HAP-1 (cell line): ENCODE measurements at regions not wholly inside any gene's neighbourhood (a gene's known extent, or its start where the extent isn't known, plus 50 kb on each side); places are given as distances from the start of the nearest gene placed in this dataset.

ENCODE experiments used
- DNase-seq, 2 experiments: peaks; one replicate each; pipeline ENCODE4 v3.0.0-alpha.2; 2016 to 2020; ENCODE audit warnings: low spot score in 2 of 2
- H3K27me3 ChIP-seq: fragments of 250-450 bp; sonication (Bioruptor Pico); 2 replicates; pipeline ENCODE4 v1.5.1; 2020; ENCODE audit warnings: low read depth, mild to moderate bottlenecking, moderate library complexity
- H3K36me3 ChIP-seq: fragments of 250-450 bp; sonication (Bioruptor Pico); replicated peaks from 2 replicates; pipeline ENCODE4 v1.5.1; 2020; ENCODE audit warnings: mild to moderate bottlenecking
- H3K4me1 ChIP-seq: fragments of 250-450 bp; sonication (Bioruptor Pico); 2 replicates; pipeline ENCODE4 v1.5.1; 2020; ENCODE audit warnings: mild to moderate bottlenecking
- H3K4me3 ChIP-seq: fragments of 250-450 bp; sonication (Bioruptor Pico); 2 replicates; pipeline ENCODE4 v1.5.1; 2020; ENCODE audit warnings: mild to moderate bottlenecking, moderate library complexity
- H3K9me3 ChIP-seq: fragments of 250-450 bp; sonication (Bioruptor Pico); 2 replicates; pipeline ENCODE4 v1.5.1; 2020; ENCODE audit warnings: mild to moderate bottlenecking, moderate library complexity
- in situ Hi-C: fragments of 300-500 bp; cut with MboI; formaldehyde crosslinking; loops from 3 replicates; pipeline ENCODE4 v1.14.3; 2020; ENCODE audit warnings: low sequenced_read_pairs, inconsistent platforms, mixed read lengths

GRCh38 chr4:66647926-66648325, 897.4 kb downstream of the CENPC start:
- Histone ChIP-seq H3K27me3 (no peaks in the 10 kb centered on the region), H3K4me1 (no peaks in the 10 kb centered on the region; the same call in none of the 2 replicates), H3K36me3 (no peaks in the 10 kb centered on the region), H3K4me3 (no peak overlapping the region), H3K9me3 (0 out of 2 replicates have a peak, but pooled peaks cover 2% of the 10 kb centered on the region)
- no peak for DNase-seq
- in situ Hi-C loops = no loop called here

- in situ Hi-C loops = no loop called here
- Histone ChIP-seq H3K36me3 (no peaks in the 10 kb centered on the region), H3K4me1 (no peaks in the 10 kb centered on the region; the same call in none of the 2 replicates)
Observed at GRCh38 chr4:66647476-66647875, 897.8 kb downstream of the CENPC start.

GRCh38 chr4:66640233-66640990, 904.9 kb downstream of the CENPC start:
- Histone ChIP-seq H3K27me3 (no peaks in the 10 kb centered on the region), H3K4me3 (no peak overlapping the region), H3K9me3 (no peaks in the 10 kb centered on the region), H3K4me1 (peaks cover 24% of the 10 kb centered on the region), H3K36me3 (no peaks in the 10 kb centered on the region)
- in situ Hi-C loops = no loop called here
- peak; percentile 10 to 25 for DNase-seq

More at GRCh38 chr4:66647476-66647875, 897.8 kb downstream of the CENPC start:
- H3K9me3 ChIP-seq = 0 out of 2 replicates have a peak, but pooled peaks cover 2% of the 10 kb centered on the region
- no peak overlapping the region for H3K4me3 ChIP-seq
- DNase-seq = no peak
- H3K27me3 ChIP-seq = no peaks in the 10 kb centered on the region

GRCh38 chr4:66639361-66639760, 905.9 kb downstream of the CENPC start:
- no peaks in the 10 kb centered on the region for H3K27me3 ChIP-seq
- no peaks in the 10 kb centered on the region for H3K36me3 ChIP-seq
- H3K4me1 ChIP-seq = peaks cover 24% of the 10 kb centered on the region
- peak; percentile 25 to 93 for DNase-seq
- no peaks in the 10 kb centered on the region for H3K9me3 ChIP-seq
- H3K4me3 ChIP-seq = no peak overlapping the region
- in situ Hi-C loops = no loop called here

GRCh38 chr4:66636349-66636748, 909.0 kb downstream of the CENPC start:
- Histone ChIP-seq H3K9me3 (no peaks in the 10 kb centered on the region), H3K4me1 (peaks cover 24% of the 10 kb centered on the region), H3K27me3 (no peaks in the 10 kb centered on the region), H3K4me3 (no peak overlapping the region), H3K36me3 (no peaks in the 10 kb centered on the region)
- peak; percentile 53 to 65 for DNase-seq
- in situ Hi-C loops = no loop called here

GRCh38 chr4:66633477-66633876, 911.8 kb downstream of the CENPC start:
- DNase-seq = no peak
- H3K9me3 ChIP-seq = no peaks in the 10 kb centered on the region
- H3K27me3 ChIP-seq = no peaks in the 10 kb centered on the region
- in situ Hi-C loops = no loop called here
- peaks cover 7% of the 10 kb centered on the region for H3K4me1 ChIP-seq
- no peak overlapping the region for H3K4me3 ChIP-seq
- no peaks in the 10 kb centered on the region for H3K36me3 ChIP-seq

- no peak for DNase-seq
- H3K27me3 ChIP-seq = no peaks in the 10 kb centered on the region
- H3K4me1 ChIP-seq = no peaks in the 10 kb centered on the region
- H3K36me3 ChIP-seq = no peaks in the 10 kb centered on the region
- in situ Hi-C loops = no loop called here
- no peak overlapping the region for H3K4me3 ChIP-seq
- no peaks in the 10 kb centered on the region for H3K9me3 ChIP-seq
Observed at GRCh38 chr4:66629927-66630326, 915.4 kb downstream of the CENPC start.

- Histone ChIP-seq H3K4me3 (no peak overlapping the region), H3K27me3 (no peaks in the 10 kb centered on the region), H3K4me1 (no peaks in the 10 kb centered on the region), H3K9me3 (0 out of 2 replicates have a peak, but pooled peaks cover 2% of the 10 kb centered on the region), H3K36me3 (no peaks in the 10 kb centered on the region)
- DNase-seq = no peak
- in situ Hi-C loops = no loop called here
Observed at GRCh38 chr4:66628146-66628545, 917.2 kb downstream of the CENPC start.

- H3K36me3 ChIP-seq = no peaks in the 10 kb centered on the region
- no peak overlapping the region for H3K4me3 ChIP-seq
- in situ Hi-C loops = no loop called here
- no peaks in the 10 kb centered on the region for H3K27me3 ChIP-seq
- 0 out of 2 replicates have a peak, but pooled peaks cover 2% of the 10 kb centered on the region for H3K9me3 ChIP-seq
- no peaks in the 10 kb centered on the region for H3K4me1 ChIP-seq
- DNase-seq = no peak
Observed at GRCh38 chr4:66625480-66625879, 919.8 kb downstream of the CENPC start.

- Histone ChIP-seq H3K27me3 (no peaks in the 10 kb centered on the region), H3K9me3 (peaks cover 3% of the 10 kb centered on the region), H3K4me1 (no peaks in the 10 kb centered on the region), H3K4me3 (no peak overlapping the region), H3K36me3 (no peaks in the 10 kb centered on the region)
- no peak for DNase-seq
- in situ Hi-C loops = no loop called here
Observed at GRCh38 chr4:66613591-66613990, 931.7 kb downstream of the CENPC start.

GRCh38 chr4:66609014-66609413, 936.3 kb downstream of the CENPC start:
- in situ Hi-C loops = no loop called here
- Histone ChIP-seq H3K4me1 (peaks cover 8% of the 10 kb centered on the region), H3K4me3 (no peak overlapping the region), H3K36me3 (no peaks in the 10 kb centered on the region), H3K9me3 (no peaks in the 10 kb centered on the region), H3K27me3 (no peaks in the 10 kb centered on the region)
- DNase-seq = no peak

GRCh38 chr4:66606908-66607307, 936.6 kb upstream of the EPHA5 start:
- Histone ChIP-seq H3K36me3 (no peaks in the 10 kb centered on the region), H3K4me1 (peaks cover 8% of the 10 kb centered on the region), H3K27me3 (no peaks in the 10 kb centered on the region), H3K9me3 (no peaks in the 10 kb centered on the region), H3K4me3 (no peak overlapping the region)
- in situ Hi-C loops = no loop called here
- peak; percentile 24 to 66 for DNase-seq

GRCh38 chr4:66606215-66606614, 935.9 kb upstream of the EPHA5 start:
- no peaks in the 10 kb centered on the region for H3K27me3 ChIP-seq
- in situ Hi-C loops = no loop called here
- no peaks in the 10 kb centered on the region for H3K36me3 ChIP-seq
- no peak for DNase-seq
- no peaks in the 10 kb centered on the region for H3K9me3 ChIP-seq
- peaks cover 8% of the 10 kb centered on the region for H3K4me1 ChIP-seq
- H3K4me3 ChIP-seq = no peak overlapping the region

GRCh38 chr4:66604192-66604591, 933.9 kb upstream of the EPHA5 start:
- Histone ChIP-seq H3K4me1 (peaks cover 8% of the 10 kb centered on the region), H3K36me3 (no peaks in the 10 kb centered on the region), H3K9me3 (no peaks in the 10 kb centered on the region), H3K27me3 (no peaks in the 10 kb centered on the region), H3K4me3 (no peak overlapping the region)
- DNase-seq = no peak
- in situ Hi-C loops = no loop called here
